Astrocyte (in vitro differentiated cells and primary cell): ENCODE measurements at regions not wholly inside any gene's neighbourhood (a gene's known extent, or its start where the extent isn't known, plus 50 kb on each side); places are given as distances from the start of the nearest gene placed in this dataset.
"Not testable (repeated sequence)": the region's sequence is repeated elsewhere in the genome, so short reads cannot be mapped to it uniquely, and the experiment has no call there.

Source experiments
- CTCF ChIP-seq: IDR thresholded peaks from 2 replicates; pipeline ENCODE4 v1.5.1; 2011; ENCODE audit warnings: low read depth, mild to moderate bottlenecking, inconsistent platforms, low read length, moderate library complexity; ENCODE audit not compliant: insufficient read depth
- EZH2 ChIP-seq: IDR thresholded peaks from 2 replicates; pipeline ENCODE4 v1.6.1; 2012; ENCODE audit warnings: mild to moderate bottlenecking, low read length, inconsistent platforms; ENCODE audit not compliant: insufficient read depth

GRCh38 chr3:67072640-67073039, 74.5 kb downstream of the KBTBD8 start:
- not testable (repeated sequence) for TF ChIP-seq CTCF, EZH2
